ENCODE measurements at regions not wholly inside any gene's neighbourhood (a gene's known extent, or its start where the extent isn't known, plus 50 kb on each side); places are given as distances from the start of the nearest gene placed in this dataset.

DNA sequence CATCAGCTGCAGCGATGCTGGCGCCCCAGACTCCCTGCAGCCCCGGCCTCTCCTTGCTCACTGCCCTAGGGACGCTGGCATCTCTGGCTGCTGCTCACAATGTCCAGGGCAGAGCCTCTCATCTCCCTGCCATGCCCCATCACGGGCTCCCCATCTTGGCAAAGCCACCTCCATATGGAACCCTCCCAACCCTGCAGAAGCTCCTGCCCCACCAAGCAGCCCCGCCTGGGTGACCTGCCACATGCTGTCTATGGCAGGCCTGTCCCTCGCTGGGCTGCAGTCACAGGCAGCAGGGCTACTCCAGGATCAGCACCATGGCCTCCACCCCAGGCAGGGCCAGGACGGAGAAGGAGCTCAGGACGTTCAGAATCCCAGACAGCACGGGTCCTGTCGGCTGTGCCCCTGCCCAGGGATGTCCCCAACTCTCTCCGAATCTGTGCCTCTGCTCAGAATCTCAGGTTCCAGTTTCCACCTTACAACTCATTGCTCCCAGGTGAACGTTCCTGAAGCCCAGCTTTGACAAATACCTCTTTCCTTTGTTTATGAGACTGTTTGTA lies 58.4 kb downstream of the PLXNA1 start:
- intact Hi-C loops (cut with DNase I), result no loop called here
- no peaks in the 10 kb centered on the region for H3K36me3 ChIP-seq (ENCODE audit: control insufficient read depth in 2 of 3, insufficient read depth in 3 of 3, low read length in 3 of 3)
- no peaks in the 10 kb centered on the region for H3K9me3 ChIP-seq (ENCODE audit: control insufficient read depth in 2 of 3, insufficient read depth in 1 of 3, low read length in 3 of 3)
- TF ChIP-seq, protein P1, sequence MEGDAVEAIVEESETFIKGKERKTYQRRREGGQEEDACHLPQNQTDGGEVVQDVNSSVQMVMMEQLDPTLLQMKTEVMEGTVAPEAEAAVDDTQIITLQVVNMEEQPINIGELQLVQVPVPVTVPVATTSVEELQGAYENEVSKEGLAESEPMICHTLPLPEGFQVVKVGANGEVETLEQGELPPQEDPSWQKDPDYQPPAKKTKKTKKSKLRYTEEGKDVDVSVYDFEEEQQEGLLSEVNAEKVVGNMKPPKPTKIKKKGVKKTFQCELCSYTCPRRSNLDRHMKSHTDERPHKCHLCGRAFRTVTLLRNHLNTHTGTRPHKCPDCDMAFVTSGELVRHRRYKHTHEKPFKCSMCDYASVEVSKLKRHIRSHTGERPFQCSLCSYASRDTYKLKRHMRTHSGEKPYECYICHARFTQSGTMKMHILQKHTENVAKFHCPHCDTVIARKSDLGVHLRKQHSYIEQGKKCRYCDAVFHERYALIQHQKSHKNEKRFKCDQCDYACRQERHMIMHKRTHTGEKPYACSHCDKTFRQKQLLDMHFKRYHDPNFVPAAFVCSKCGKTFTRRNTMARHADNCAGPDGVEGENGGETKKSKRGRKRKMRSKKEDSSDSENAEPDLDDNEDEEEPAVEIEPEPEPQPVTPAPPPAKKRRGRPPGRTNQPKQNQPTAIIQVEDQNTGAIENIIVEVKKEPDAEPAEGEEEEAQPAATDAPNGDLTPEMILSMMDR (IDR thresholded peaks at IDR 0.05; ENCODE audit: borderline replicate concordance, extremely low read depth, insufficient read depth), result no peak
- H3K9ac ChIP-seq (ENCODE audit: low read length in 3 of 3), result no peak overlapping the region
- H3K4me3 ChIP-seq (ENCODE audit: low read length in 3 of 3), result no peak overlapping the region
- no peaks in the 10 kb centered on the region for H3K27me3 ChIP-seq (ENCODE audit: control insufficient read depth, insufficient read depth, low read length)
- DNase-seq, result peak in 2 of 5 donors; percentile 24 to 59
- FAIRE-seq, result no peak
- H3K4me1 ChIP-seq (ENCODE audit: control insufficient read depth in 2 of 3, insufficient read depth in 2 of 3, low read depth in 1 of 3, low read length in 3 of 3), result peaks cover 0 to 22% (median 21%) of the 10 kb centered on the region in 3 donors
- no peak overlapping the region for H3K27ac ChIP-seq (ENCODE audit: low read depth in 2 of 2, low read length in 2 of 2)

DNA sequence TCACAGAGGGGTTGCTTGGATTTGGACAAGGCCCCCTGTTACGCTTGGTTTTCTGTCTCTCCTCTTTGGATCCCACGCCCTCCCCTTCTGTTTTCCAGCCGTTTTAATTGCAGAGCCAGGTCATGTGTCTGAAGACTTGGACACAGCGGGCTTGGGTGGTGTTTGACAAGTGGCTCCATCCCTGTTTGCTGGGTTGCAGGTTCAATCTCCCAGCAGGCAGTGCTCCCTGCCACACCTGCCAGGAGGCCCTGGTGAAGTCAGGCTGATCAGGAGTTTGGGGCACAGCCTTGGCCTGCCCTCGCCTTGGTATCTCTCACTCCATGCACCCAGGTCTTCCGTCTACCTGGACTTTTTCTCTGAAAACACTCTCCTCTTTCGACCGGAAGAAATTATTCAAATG lies 59.0 kb downstream of the PLXNA1 start:
- H3K9ac ChIP-seq (ENCODE audit: low read length in 3 of 3), result no peak overlapping the region
- TF ChIP-seq, protein P1 (IDR thresholded peaks at IDR 0.05; ENCODE audit: borderline replicate concordance, extremely low read depth, insufficient read depth), result no peak
- no peaks in the 10 kb centered on the region for H3K36me3 ChIP-seq (ENCODE audit: control insufficient read depth in 2 of 3, insufficient read depth in 3 of 3, low read length in 3 of 3)
- no peak overlapping the region for H3K4me3 ChIP-seq (ENCODE audit: low read length in 3 of 3)
- FAIRE-seq, result no peak
- no peaks in the 10 kb centered on the region for H3K9me3 ChIP-seq (ENCODE audit: control insufficient read depth in 2 of 3, insufficient read depth in 1 of 3, low read length in 3 of 3)
- DNase-seq, result no peak
- no peak overlapping the region for H3K27ac ChIP-seq (ENCODE audit: low read depth in 2 of 2, low read length in 2 of 2)
- intact Hi-C loops (cut with DNase I), result no loop called here
- peaks cover 0 to 22% (median 21%) of the 10 kb centered on the region in 3 donors for H3K4me1 ChIP-seq (ENCODE audit: control insufficient read depth in 2 of 3, insufficient read depth in 2 of 3, low read depth in 1 of 3, low read length in 3 of 3)
- no peaks in the 10 kb centered on the region for H3K27me3 ChIP-seq (ENCODE audit: control insufficient read depth, insufficient read depth, low read length)

DNA sequence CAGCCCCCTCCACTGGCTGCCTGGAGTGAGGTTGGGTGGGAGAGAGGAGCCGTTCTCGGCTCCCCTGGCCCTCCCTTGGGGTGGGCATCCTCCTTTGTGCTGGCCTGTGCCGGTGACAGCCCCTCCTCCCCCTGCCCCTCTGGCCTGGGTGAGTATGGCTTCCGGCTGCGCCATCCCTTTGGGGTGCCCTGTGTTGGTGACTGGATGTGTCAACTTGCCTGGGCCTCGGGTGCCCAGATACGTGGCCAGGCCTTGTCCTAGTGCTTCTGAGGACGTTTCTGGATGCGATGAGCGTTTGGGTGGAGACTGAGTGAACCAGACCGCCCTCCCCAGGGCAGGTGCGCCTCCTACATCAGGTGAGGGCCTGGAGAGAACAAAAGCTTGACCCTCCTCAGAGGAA lies 59.7 kb downstream of the PLXNA1 start:
- Histone ChIP-seq H3K4me3 (ENCODE audit: low read length in 3 of 3) (no peak overlapping the region), H3K36me3 (ENCODE audit: control insufficient read depth in 2 of 3, insufficient read depth in 3 of 3, low read length in 3 of 3) (no peaks in the 10 kb centered on the region), H3K4me1 (ENCODE audit: control insufficient read depth in 2 of 3, insufficient read depth in 2 of 3, low read depth in 1 of 3, low read length in 3 of 3) (peaks cover 0 to 22% (median 21%) of the 10 kb centered on the region in 3 donors), H3K27me3 (ENCODE audit: control insufficient read depth, insufficient read depth, low read length) (no peaks in the 10 kb centered on the region), H3K27ac (ENCODE audit: low read depth in 2 of 2, low read length in 2 of 2) (peak overlapping the region; percentile 65 to 71), H3K9me3 (ENCODE audit: control insufficient read depth in 2 of 3, insufficient read depth in 1 of 3, low read length in 3 of 3) (no peaks in the 10 kb centered on the region), H3K9ac (ENCODE audit: low read length in 3 of 3) (peak overlapping the region in 2 of 3 donors; percentile 32 to 46)
- intact Hi-C loops (cut with DNase I), result no loop called here
- DNase-seq (peak in 1 of 5 donors; percentile 68), FAIRE-seq (no peak)
- TF ChIP-seq, protein P1 (IDR thresholded peaks at IDR 0.05; ENCODE audit: borderline replicate concordance, extremely low read depth, insufficient read depth), result no peak

All from kidney (tissue), 13 donors.